Retinal pigment epithelial cell (primary cell): ENCODE measurements at regions not wholly inside any gene's neighbourhood (a gene's known extent, or its start where the extent isn't known, plus 50 kb on each side); places are given as distances from the start of the nearest gene placed in this dataset.

Experiments
- DNase-seq: peaks from one replicate; pipeline ENCODE4 v3.0.0-alpha.2; 2010; ENCODE audit warnings: low read depth
- H3K4me3 ChIP-seq: 2 replicates; pipeline ENCODE4 v1.5.1; 2011; ENCODE audit warnings: mild to moderate bottlenecking, low read length, control low read depth, moderate library complexity
- TF ChIP-seq, protein P1 (sequence below): conservative IDR thresholded peaks from 2 replicates; pipeline ENCODE4 v1.5.1; 2011; ENCODE audit warnings: low read depth, low read length, control low read depth, inconsistent platforms

DNA sequence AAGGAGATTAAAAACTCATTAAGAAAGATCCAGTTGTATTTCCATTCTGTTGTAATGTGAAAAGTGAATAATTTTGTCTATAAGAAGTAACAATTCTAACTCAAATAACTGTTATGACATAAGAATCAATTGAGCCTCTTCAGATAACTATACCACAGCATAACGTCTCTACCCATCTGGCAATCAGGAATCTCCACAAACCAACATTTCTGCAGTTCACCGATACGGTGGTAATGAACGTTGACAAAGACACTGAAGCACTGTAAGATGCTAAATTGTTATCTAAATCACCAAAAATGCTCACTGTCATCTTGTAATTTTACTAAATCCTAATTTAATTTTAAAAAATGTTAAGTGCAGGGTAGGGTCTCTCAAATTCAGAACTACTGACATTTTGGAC, 130.9 kb upstream of the USP15 start:
- TF ChIP-seq, protein P1, sequence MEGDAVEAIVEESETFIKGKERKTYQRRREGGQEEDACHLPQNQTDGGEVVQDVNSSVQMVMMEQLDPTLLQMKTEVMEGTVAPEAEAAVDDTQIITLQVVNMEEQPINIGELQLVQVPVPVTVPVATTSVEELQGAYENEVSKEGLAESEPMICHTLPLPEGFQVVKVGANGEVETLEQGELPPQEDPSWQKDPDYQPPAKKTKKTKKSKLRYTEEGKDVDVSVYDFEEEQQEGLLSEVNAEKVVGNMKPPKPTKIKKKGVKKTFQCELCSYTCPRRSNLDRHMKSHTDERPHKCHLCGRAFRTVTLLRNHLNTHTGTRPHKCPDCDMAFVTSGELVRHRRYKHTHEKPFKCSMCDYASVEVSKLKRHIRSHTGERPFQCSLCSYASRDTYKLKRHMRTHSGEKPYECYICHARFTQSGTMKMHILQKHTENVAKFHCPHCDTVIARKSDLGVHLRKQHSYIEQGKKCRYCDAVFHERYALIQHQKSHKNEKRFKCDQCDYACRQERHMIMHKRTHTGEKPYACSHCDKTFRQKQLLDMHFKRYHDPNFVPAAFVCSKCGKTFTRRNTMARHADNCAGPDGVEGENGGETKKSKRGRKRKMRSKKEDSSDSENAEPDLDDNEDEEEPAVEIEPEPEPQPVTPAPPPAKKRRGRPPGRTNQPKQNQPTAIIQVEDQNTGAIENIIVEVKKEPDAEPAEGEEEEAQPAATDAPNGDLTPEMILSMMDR, result no peak
- no peak overlapping the region for H3K4me3 ChIP-seq
- no peak for DNase-seq

DNA sequence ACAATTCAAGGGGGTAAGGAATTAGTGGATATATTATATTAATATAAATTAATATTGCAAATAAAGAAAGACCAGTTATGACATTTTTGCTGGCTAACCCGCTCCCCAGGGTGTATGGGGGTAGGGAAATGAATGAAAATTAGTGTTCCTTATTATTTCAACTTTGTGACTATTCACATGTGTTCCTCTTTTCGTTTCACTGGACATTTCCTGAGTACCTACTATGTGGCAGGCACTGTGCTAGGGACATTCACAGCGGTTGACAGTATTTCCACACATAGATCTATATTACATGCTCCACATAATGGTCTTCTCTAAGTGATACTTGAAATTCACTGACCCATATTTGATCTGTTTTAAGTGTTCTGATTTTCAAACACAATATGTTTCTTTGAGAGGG, 129.8 kb upstream of the USP15 start:
- no peak overlapping the region for H3K4me3 ChIP-seq
- no peak for DNase-seq
- TF ChIP-seq, protein P1, result no peak

DNA sequence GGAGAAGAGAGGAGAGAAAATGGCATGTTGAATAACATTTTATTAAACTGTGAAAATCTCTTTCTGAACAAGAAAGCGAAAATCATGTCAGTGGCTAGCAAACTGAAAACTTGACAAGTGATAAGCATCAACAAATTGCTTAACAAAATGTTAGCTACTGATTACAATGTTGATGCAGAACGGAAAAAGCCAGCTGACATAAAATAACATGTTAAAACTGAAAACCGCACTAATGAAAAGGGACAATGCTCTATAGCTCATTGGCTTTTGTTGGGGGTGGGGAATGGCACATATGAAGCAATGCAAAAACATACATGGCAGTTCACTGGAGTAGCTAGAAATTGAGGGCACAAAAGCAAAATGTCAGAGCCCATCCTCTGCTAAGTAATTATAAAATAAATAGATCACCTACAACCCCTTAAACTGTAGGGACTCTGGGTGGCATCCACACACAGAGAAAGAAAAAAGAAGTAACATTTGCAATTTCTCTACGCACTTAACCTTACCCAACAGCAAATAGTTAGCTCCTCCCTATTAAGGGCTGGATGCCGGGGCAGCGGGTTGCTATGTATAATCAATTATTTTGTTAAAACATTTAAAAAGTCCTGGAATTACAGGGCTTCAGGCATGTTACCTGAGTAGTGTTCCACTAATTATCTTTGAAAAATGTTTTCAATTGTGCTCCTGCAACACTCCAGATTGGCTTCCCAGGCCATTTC, 129.2 kb upstream of the USP15 start:
- TF ChIP-seq, protein P1, result no peak
- DNase-seq, result no peak
- no peak overlapping the region for H3K4me3 ChIP-seq

DNA sequence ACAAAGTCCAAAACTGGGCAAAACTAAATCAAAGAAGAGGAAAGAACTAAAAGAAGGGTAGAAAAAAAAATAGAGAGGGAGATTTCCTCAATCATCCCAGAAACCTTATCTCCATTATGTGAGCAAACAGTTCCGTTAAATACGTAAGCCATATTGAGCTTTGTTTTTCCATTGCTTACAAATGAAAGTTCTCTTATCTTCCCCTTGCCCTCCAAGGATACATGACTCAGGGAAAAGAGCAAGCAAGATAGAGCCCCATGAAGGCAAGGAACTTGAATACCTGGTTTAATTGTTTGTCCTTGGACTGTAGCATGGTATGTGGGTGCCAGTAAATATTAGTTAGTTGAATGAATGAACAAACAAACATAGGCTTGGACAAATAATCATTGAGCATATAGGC, 126.8 kb upstream of the USP15 start:
- DNase-seq, result no peak
- H3K4me3 ChIP-seq, result no peak overlapping the region
- TF ChIP-seq, protein P1, result no peak

DNA sequence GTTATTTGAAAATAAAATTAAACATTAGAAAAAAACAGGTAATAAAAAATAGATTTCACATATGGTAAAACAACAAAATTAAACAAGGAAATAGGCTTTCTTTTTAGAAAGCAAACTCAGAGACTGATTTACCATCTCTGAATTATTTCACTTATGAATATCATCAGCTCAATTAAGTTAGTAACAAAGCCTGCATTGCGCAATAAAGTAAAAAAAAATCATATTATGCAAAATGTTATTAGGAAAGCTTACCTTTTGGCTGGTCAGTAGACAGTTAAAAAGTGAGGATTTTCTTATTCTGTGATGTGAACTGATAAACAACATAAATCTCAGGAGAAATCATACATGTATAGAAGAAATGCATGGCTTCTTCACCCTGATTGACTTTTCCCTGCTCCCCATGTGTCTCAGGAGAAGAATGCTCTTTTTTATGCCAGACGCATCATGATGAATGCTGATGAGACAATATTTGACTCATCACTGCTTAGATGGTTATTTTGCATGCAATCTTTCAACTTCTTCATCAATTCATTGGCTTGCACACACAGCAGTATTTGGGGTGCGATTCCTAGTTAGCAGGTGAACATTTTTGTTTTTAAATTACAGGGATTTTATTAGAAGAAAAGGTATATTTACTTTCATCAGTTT, 124.5 kb upstream of the USP15 start:
- TF ChIP-seq, protein P1, result no peak
- H3K4me3 ChIP-seq, result no peak overlapping the region
- no peak for DNase-seq

DNA sequence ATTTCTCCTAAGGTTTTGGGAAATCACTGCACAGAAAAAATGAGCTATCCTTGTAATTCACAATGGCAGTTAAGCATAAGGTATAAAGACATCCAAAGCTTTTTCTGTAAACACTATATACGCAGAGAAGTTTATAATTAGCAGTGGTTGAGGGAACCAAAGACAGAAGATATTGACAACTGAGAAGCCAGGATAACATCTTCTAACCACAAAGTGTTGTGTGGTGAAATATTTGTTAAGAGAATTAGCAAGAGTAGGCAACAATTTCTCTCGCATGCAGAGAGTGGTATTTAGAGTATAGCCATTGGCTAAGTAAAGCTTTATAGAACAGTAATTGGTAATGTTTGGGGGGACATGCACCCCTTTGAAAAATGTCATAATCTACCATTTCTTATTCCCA, 123.7 kb upstream of the USP15 start:
- H3K4me3 ChIP-seq, result no peak overlapping the region
- no peak for DNase-seq
- TF ChIP-seq, protein P1, result no peak

DNA sequence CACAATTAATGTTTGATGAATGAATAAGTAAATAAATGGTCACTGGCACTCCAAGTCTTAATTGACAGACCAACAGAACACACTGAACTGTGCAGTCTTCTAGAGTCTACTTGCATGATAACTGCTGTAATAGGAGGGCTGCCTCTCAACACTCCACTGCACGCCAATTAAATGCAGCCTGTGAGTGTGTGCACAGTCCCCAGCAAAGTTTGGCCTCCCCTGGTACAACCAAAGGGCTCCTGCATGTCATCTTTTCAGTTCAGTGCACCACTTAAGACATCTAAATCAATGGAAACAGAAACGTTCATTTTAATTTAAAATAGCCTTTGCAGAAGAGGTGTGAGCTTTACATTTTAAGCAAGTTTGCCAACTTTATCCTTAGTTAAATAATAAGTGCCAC, 121.7 kb upstream of the USP15 start:
- DNase-seq, result no peak
- TF ChIP-seq, protein P1, result no peak
- H3K4me3 ChIP-seq, result no peak overlapping the region
